ENCODE measurements at regions not wholly inside any gene's neighbourhood (a gene's known extent, or its start where the extent isn't known, plus 50 kb on each side); places are given as distances from the start of the nearest gene placed in this dataset.
"Not testable (repeated sequence)": the region's sequence is repeated elsewhere in the genome, so short reads cannot be mapped to it uniquely, and the experiment has no call there.

- no peak for DNase-seq (ENCODE audit: low spot score)
- in situ Hi-C loops (cut with HindIII; ENCODE audit: low sequenced_read_pairs): no loop called here
These were observed 1308.1 kb upstream of the GJE1 start for GRCh38 chr6:140824595-140824994.

GRCh38 chr6:140821196-140821595 is 1311.5 kb upstream of the GJE1 start:
- in situ Hi-C loops (cut with HindIII; ENCODE audit: low sequenced_read_pairs): no loop called here
- DNase-seq (ENCODE audit: low spot score): no peak

- in situ Hi-C loops (cut with HindIII; ENCODE audit: low sequenced_read_pairs): no loop called here
- DNase-seq (ENCODE audit: low spot score): no peak
These were observed 1315.5 kb upstream of the GJE1 start for GRCh38 chr6:140817176-140817575.

GRCh38 chr6:140816681-140817080 is 1316.0 kb upstream of the GJE1 start:
- no peak for DNase-seq (ENCODE audit: low spot score)
- in situ Hi-C loops (cut with HindIII; ENCODE audit: low sequenced_read_pairs): no loop called here

GRCh38 chr6:140812636-140813035 is 1320.1 kb upstream of the GJE1 start:
- DNase-seq (ENCODE audit: low spot score): no peak
- in situ Hi-C loops (cut with HindIII; ENCODE audit: low sequenced_read_pairs): no loop called here

- in situ Hi-C loops (cut with HindIII; ENCODE audit: low sequenced_read_pairs): no loop called here
- no peak for DNase-seq (ENCODE audit: low spot score)
These were observed 1321.1 kb upstream of the GJE1 start for GRCh38 chr6:140811642-140812041.

- in situ Hi-C loops (cut with HindIII; ENCODE audit: low sequenced_read_pairs): no loop called here
- DNase-seq (ENCODE audit: low spot score): no peak
These were observed 1323.0 kb upstream of the GJE1 start for GRCh38 chr6:140809694-140810101.

- DNase-seq (ENCODE audit: low spot score): no peak
- in situ Hi-C loops (cut with HindIII; ENCODE audit: low sequenced_read_pairs): no loop called here
These were observed 1326.3 kb upstream of the GJE1 start for GRCh38 chr6:140806431-140806830.

- in situ Hi-C loops (cut with HindIII; ENCODE audit: low sequenced_read_pairs): no loop called here
- no peak for DNase-seq (ENCODE audit: low spot score)
These were observed 1338.2 kb upstream of the GJE1 start for GRCh38 chr6:140794544-140794943.

- in situ Hi-C loops (cut with HindIII; ENCODE audit: low sequenced_read_pairs): no loop called here
- no peak for DNase-seq (ENCODE audit: low spot score)
These were observed 1342.6 kb upstream of the GJE1 start for GRCh38 chr6:140790109-140790508.

GRCh38 chr6:140789466-140789865 is 1343.3 kb upstream of the GJE1 start:
- in situ Hi-C loops (cut with HindIII; ENCODE audit: low sequenced_read_pairs): no loop called here

GRCh38 chr6:140785926-140786325 is 1346.8 kb upstream of the GJE1 start:
- no peak for DNase-seq (ENCODE audit: low spot score)
- in situ Hi-C loops (cut with HindIII; ENCODE audit: low sequenced_read_pairs): no loop called here

More at GRCh38 chr6:140789466-140789865, 1343.3 kb upstream of the GJE1 start:
- DNase-seq (ENCODE audit: low spot score): no peak

GRCh38 chr6:140784573-140784972 is 1348.2 kb upstream of the GJE1 start:
- in situ Hi-C loops (cut with HindIII; ENCODE audit: low sequenced_read_pairs): no loop called here
- no peak for DNase-seq (ENCODE audit: low spot score)

GRCh38 chr6:140783504-140783903 is 1349.2 kb upstream of the GJE1 start:
- DNase-seq (ENCODE audit: low spot score); in situ Hi-C loops (cut with HindIII; ENCODE audit: low sequenced_read_pairs): not testable (repeated sequence)

GRCh38 chr6:140782941-140783340 is 1349.8 kb upstream of the GJE1 start:
- DNase-seq (ENCODE audit: low spot score): no peak
- in situ Hi-C loops (cut with HindIII; ENCODE audit: low sequenced_read_pairs): no loop called here

GRCh38 chr6:140779991-140780596 is 1352.6 kb upstream of the GJE1 start:
- DNase-seq (ENCODE audit: low spot score): peak; percentile 3
- in situ Hi-C loops (cut with HindIII; ENCODE audit: low sequenced_read_pairs): no loop called here

GRCh38 chr6:140779341-140779740 is 1353.4 kb upstream of the GJE1 start:
- in situ Hi-C loops (cut with HindIII; ENCODE audit: low sequenced_read_pairs): no loop called here

GRCh38 chr6:140777780-140778179 is 1354.9 kb upstream of the GJE1 start:
- DNase-seq (ENCODE audit: low spot score): no peak
- in situ Hi-C loops (cut with HindIII; ENCODE audit: low sequenced_read_pairs): no loop called here

More at GRCh38 chr6:140779341-140779740, 1353.4 kb upstream of the GJE1 start:
- DNase-seq (ENCODE audit: low spot score): no peak

- DNase-seq (ENCODE audit: low spot score): no peak
- in situ Hi-C loops (cut with HindIII; ENCODE audit: low sequenced_read_pairs): no loop called here
These were observed 1357.7 kb upstream of the GJE1 start for GRCh38 chr6:140775061-140775460.

- no peak for DNase-seq (ENCODE audit: low spot score)
These were observed 1358.6 kb upstream of the GJE1 start for GRCh38 chr6:140774080-140774505.

GRCh38 chr6:140773276-140773675 is 1359.4 kb upstream of the GJE1 start:
- DNase-seq (ENCODE audit: low spot score): no peak
- in situ Hi-C loops (cut with HindIII; ENCODE audit: low sequenced_read_pairs): no loop called here

More at GRCh38 chr6:140774080-140774505, 1358.6 kb upstream of the GJE1 start:
- in situ Hi-C loops (cut with HindIII; ENCODE audit: low sequenced_read_pairs): no loop called here
